B cell (primary cell): ENCODE measurements at regions not wholly inside any gene's neighbourhood (a gene's known extent, or its start where the extent isn't known, plus 50 kb on each side); places are given as distances from the start of the nearest gene placed in this dataset.

Source experiments
- CTCF ChIP-seq: fragments of 200-600 bp; IDR thresholded peaks from one replicate; pipeline ENCODE4 v1.8.0; 2022; ENCODE audit warnings: antibody characterized with exemption, mild to moderate bottlenecking
- EZH2 ChIP-seq: IDR thresholded peaks from 2 replicates; pipeline ENCODE4 v1.6.1; 2012; ENCODE audit warnings: borderline replicate concordance, low read depth, mild to moderate bottlenecking, moderate library complexity, low read length; ENCODE audit not compliant: insufficient read depth, poor library complexity, severe bottlenecking

- TF ChIP-seq CTCF (no peak), EZH2 (no peak)
These were observed 193.2 kb downstream of the LNPK start for GRCh38 chr2:175808858-175809257.
